A549 (cell line): ENCODE measurements at regions not wholly inside any gene's neighbourhood (a gene's known extent, or its start where the extent isn't known, plus 50 kb on each side); places are given as distances from the start of the nearest gene placed in this dataset.

Source experiments
- ATAC-seq, 2 experiments: fragments of 200-7000 bp in 1 of 2; fragments of >200 bp in 1 of 2; cut with Nextera tagmentation in 1 of 2; cut with Tn5 transposase in 1 of 2; 3 replicates each; pipeline versions ENCODE4 v1.8.0 to v1.9.1; 2018 to 2020; ENCODE audit warnings: mild to moderate bottlenecking in 1 of 2, moderate library complexity in 1 of 2
- CTCF ChIA-PET: fragments of 300-600 bp; sonication (Branson Sonifier 250); formaldehyde crosslinking; extraction: SDS; loops from one replicate; lab custom pipeline; 2021; ENCODE audit warnings: antibody characterized with exemption, inconsistent platforms; lab: Yijun Ruan, JAX
- POLR2A ChIA-PET: fragments of 350-600 bp; formaldehyde crosslinking; extraction: SDS; loops from one replicate; lab custom pipeline; 2021; ENCODE audit warnings: antibody characterized with exemption, inconsistent platforms; lab: Yijun Ruan, JAX
- DNase-seq, 2 experiments: peaks; one replicate each; pipeline versions ENCODE4 v3.0.0 to v3.0.0-alpha.2; 2011 to 2016; ENCODE audit warnings: low read depth in 1 of 2, low spot score in 1 of 2
- FAIRE-seq: peaks from 2 replicates; lab custom pipeline; 2011; peaks lifted over from hg19 to GRCh38; lab: Jason Lieb, UNC
- H3K27ac ChIP-seq, 2 experiments: fragments of >200 bp; sonication (Bioruptor Twin); formaldehyde crosslinking; 3 replicates each; pipeline ENCODE4 v1.5.1; 2016 to 2017
- H3K4me1 ChIP-seq: fragments of >200 bp; sonication (Bioruptor Twin); formaldehyde crosslinking; 3 replicates; pipeline ENCODE4 v1.6.1; 2016
- H3K4me2 ChIP-seq: fragments of >200 bp; sonication (Bioruptor Twin); formaldehyde crosslinking; 3 replicates; pipeline ENCODE4 v1.6.1; 2016
- H3K4me3 ChIP-seq: fragments of >200 bp; sonication (Bioruptor Twin); formaldehyde crosslinking; 3 replicates; pipeline ENCODE4 v1.5.1; 2016
- H3K9me3 ChIP-seq: fragments of >200 bp; sonication (Bioruptor Twin); formaldehyde crosslinking; 3 replicates; pipeline ENCODE4 v1.6.1; 2016
- CBX8 ChIP-seq: fragments of 200-600 bp; sonication (generic); IDR thresholded peaks from 2 replicates; pipeline ENCODE4 v1.6.1; 2016
- CHD2 ChIP-seq: fragments of 150-350 bp; IDR thresholded peaks from 2 replicates; pipeline ENCODE4 v1.6.1; 2014; ENCODE audit warnings: low read length; ENCODE audit not compliant: partially characterized antibody
- CHD4 ChIP-seq: fragments of 200-600 bp; sonication (generic); IDR thresholded peaks from 2 replicates; pipeline ENCODE4 v1.6.1; 2016; ENCODE audit warnings: antibody characterized with exemption, mild to moderate bottlenecking, borderline replicate concordance
- CTCF ChIP-seq: fragments of >200 bp; sonication (Bioruptor Twin); formaldehyde crosslinking; IDR thresholded peaks from 3 replicates; pipeline ENCODE4 v1.5.1; 2016
- EHMT2 ChIP-seq: fragments of 200-600 bp; sonication (generic); IDR thresholded peaks from 2 replicates; pipeline ENCODE4 v1.6.1; 2016; ENCODE audit warnings: antibody characterized with exemption, low read depth, mild to moderate bottlenecking, moderate library complexity
- ELK1 ChIP-seq: fragments of 150-350 bp; IDR thresholded peaks from 2 replicates; pipeline ENCODE4 v1.6.1; 2014; ENCODE audit warnings: low read depth, mild to moderate bottlenecking, low read length
- FOSB ChIP-seq: fragments of 250-450 bp; sonication (Bioruptor Pico); IDR thresholded peaks from 2 replicates; pipeline ENCODE4 v1.5.0; 2020; ENCODE audit warnings: mild to moderate bottlenecking, moderate library complexity
- FOXS1 ChIP-seq: fragments of 250-450 bp; sonication (Bioruptor Pico); IDR thresholded peaks from 2 replicates; pipeline ENCODE4 v1.5.0; 2020; ENCODE audit warnings: mild to moderate bottlenecking, moderate library complexity
- HDAC2 ChIP-seq: fragments of 200-600 bp; sonication (generic); IDR thresholded peaks from 2 replicates; pipeline ENCODE4 v1.6.1; 2016
- HEYL ChIP-seq: fragments of 250-450 bp; sonication (Bioruptor Pico); IDR thresholded peaks from 2 replicates; pipeline ENCODE4 v1.8.0; 2021; ENCODE audit warnings: mild to moderate bottlenecking, moderate library complexity
- HOXA7 ChIP-seq: fragments of 250-450 bp; sonication (Bioruptor Pico); IDR thresholded peaks from 2 replicates; pipeline ENCODE4 v1.5.0; 2020; ENCODE audit warnings: mild to moderate bottlenecking, moderate library complexity
- HOXB13 ChIP-seq: fragments of 250-450 bp; sonication (Bioruptor Pico); IDR thresholded peaks from 2 replicates; pipeline ENCODE4 v1.5.0; 2020; ENCODE audit warnings: low read depth, mild to moderate bottlenecking, moderate library complexity
- HOXB5 ChIP-seq: fragments of 250-450 bp; sonication (Bioruptor Pico); IDR thresholded peaks from 2 replicates; pipeline ENCODE4 v1.5.0; 2020; ENCODE audit warnings: mild to moderate bottlenecking, moderate library complexity
- JUNB ChIP-seq: fragments of >200 bp; sonication (Bioruptor Twin); formaldehyde crosslinking; IDR thresholded peaks from 2 replicates; pipeline ENCODE4 v1.6.1; 2016
- MAFK ChIP-seq: fragments of 450-650 bp; IDR thresholded peaks from 2 replicates; pipeline ENCODE4 v1.6.1; 2014; ENCODE audit not compliant: partially characterized antibody
- MAZ ChIP-seq: fragments of 150-350 bp; IDR thresholded peaks from 2 replicates; pipeline ENCODE4 v1.6.1; 2014; ENCODE audit warnings: antibody characterized with exemption, low read depth, low read length, borderline replicate concordance
- MYC ChIP-seq: IDR thresholded peaks from 2 replicates; pipeline ENCODE4 v1.6.1; 2012; ENCODE audit warnings: mild to moderate bottlenecking, inconsistent platforms, low read length, improper control_type of control experiment, borderline replicate concordance
- NPAS2 ChIP-seq: fragments of 250-450 bp; sonication (Bioruptor Pico); IDR thresholded peaks from 2 replicates; pipeline ENCODE4 v1.8.0; 2022; ENCODE audit warnings: mild to moderate bottlenecking, moderate library complexity, borderline replicate concordance
- POLR2A ChIP-seq: IDR thresholded peaks from 2 replicates; pipeline ENCODE4 v1.6.1; 2012; ENCODE audit warnings: mild to moderate bottlenecking, low read length
- RCOR1 ChIP-seq: fragments of 150-350 bp; IDR thresholded peaks from 2 replicates; pipeline ENCODE4 v1.6.1; 2014; ENCODE audit warnings: antibody characterized with exemption, low read length, low read depth
- SMC3 ChIP-seq: fragments of >200 bp; sonication (Bioruptor Twin); formaldehyde crosslinking; IDR thresholded peaks from 3 replicates; pipeline ENCODE4 v1.6.1; 2018; ENCODE audit warnings: inconsistent platforms
- SREBF2 ChIP-seq: fragments of 450-650 bp; IDR thresholded peaks from 2 replicates; pipeline ENCODE4 v1.6.1; 2014; ENCODE audit warnings: mild to moderate bottlenecking, moderate library complexity
- TP53 ChIP-seq: fragments of 250-450 bp; sonication (Bioruptor Pico); IDR thresholded peaks from 2 replicates; pipeline ENCODE4 v1.5.0; 2021; ENCODE audit warnings: mild to moderate bottlenecking, moderate library complexity
- ZFP36 ChIP-seq: fragments of 450-650 bp; IDR thresholded peaks from 2 replicates; pipeline ENCODE4 v1.6.1; 2014; ENCODE audit warnings: borderline replicate concordance; ENCODE audit not compliant: partially characterized antibody
- ZNF302 ChIP-seq: fragments of 250-450 bp; sonication (Bioruptor Pico); IDR thresholded peaks from 2 replicates; pipeline ENCODE4 v1.9.0; 2021; ENCODE audit warnings: inconsistent platforms, mild to moderate bottlenecking, moderate library complexity
- ZSCAN20 ChIP-seq: fragments of 250-450 bp; sonication (Bioruptor Pico); IDR thresholded peaks from 2 replicates; pipeline ENCODE4 v1.8.0; 2022; ENCODE audit warnings: mild to moderate bottlenecking, moderate library complexity
- WGBS: methylation state at CpG from one replicate; pipeline ENCODE4 v1.1.6; 2017; ENCODE audit errors: missing lambda C conversion rate; 5-methylcytosine and 5-hydroxymethylcytosine counted together
- TF ChIP-seq, protein P1 (sequence below): IDR thresholded peaks from 2 replicates; pipeline ENCODE4 v1.6.1; 2012
- TF ChIP-seq, protein P2 (sequence below): IDR thresholded peaks from 2 replicates; pipeline ENCODE4 v1.6.1; 2012

- H3K4me3 ChIP-seq = no peak overlapping the region
- H3K27ac ChIP-seq = no peak overlapping the region
- no peak overlapping the region for H3K4me2 ChIP-seq
- no peak for DNase-seq
- no peak for TF ChIP-seq FOXS1 (CRISPR knock-in tag)
- TF ChIP-seq HOXA7 (CRISPR knock-in tag) = no peak
- TF ChIP-seq FOSB = no peak
- TF ChIP-seq, protein P1, sequence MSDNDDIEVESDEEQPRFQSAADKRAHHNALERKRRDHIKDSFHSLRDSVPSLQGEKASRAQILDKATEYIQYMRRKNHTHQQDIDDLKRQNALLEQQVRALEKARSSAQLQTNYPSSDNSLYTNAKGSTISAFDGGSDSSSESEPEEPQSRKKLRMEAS = no peak
- TF ChIP-seq ZNF302 (CRISPR knock-in tag) = no peak
- TF ChIP-seq EHMT2 = no peak
- TF ChIP-seq SREBF2 = no peak
- TF ChIP-seq ZFP36 = no peak
- no peak for TF ChIP-seq HEYL (CRISPR knock-in tag)
- TF ChIP-seq HDAC2 = no peak
- TF ChIP-seq CHD2 = no peak
- TF ChIP-seq RCOR1 = no peak
- TF ChIP-seq, protein P2, sequence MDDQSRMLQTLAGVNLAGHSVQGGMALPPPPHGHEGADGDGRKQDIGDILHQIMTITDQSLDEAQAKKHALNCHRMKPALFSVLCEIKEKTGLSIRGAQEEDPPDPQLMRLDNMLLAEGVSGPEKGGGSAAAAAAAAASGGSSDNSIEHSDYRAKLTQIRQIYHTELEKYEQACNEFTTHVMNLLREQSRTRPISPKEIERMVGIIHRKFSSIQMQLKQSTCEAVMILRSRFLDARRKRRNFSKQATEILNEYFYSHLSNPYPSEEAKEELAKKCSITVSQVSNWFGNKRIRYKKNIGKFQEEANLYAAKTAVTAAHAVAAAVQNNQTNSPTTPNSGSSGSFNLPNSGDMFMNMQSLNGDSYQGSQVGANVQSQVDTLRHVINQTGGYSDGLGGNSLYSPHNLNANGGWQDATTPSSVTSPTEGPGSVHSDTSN = no peak
- no peak for TF ChIP-seq CTCF
- no peak for TF ChIP-seq MAFK
- no peak for TF ChIP-seq ZSCAN20 (CRISPR knock-in tag)
- no peak for TF ChIP-seq HOXB13 (CRISPR knock-in tag)
- CTCF ChIA-PET = no interaction called here
- no peaks in the 10 kb centered on the region for H3K9me3 ChIP-seq
- FAIRE-seq = no peak
- POLR2A ChIA-PET = no interaction called here
- no peak for ATAC-seq
- H3K4me1 ChIP-seq = no peaks in the 10 kb centered on the region
- WGBS = 6% methylated on average over 1 of the region's 1 CpG
Observed at GRCh38 chr1:60762911-60763310, 319.4 kb upstream of the NFIA start.

- Histone ChIP-seq H3K4me3 (no peak overlapping the region), H3K9me3 (no peaks in the 10 kb centered on the region), H3K4me2 (no peak overlapping the region), H3K27ac (no peak overlapping the region), H3K4me1 (no peaks in the 10 kb centered on the region)
- ATAC-seq = no peak
- CTCF ChIA-PET = no interaction called here
- DNase-seq = no peak
- no peak for FAIRE-seq
- 0% methylated on average over 1 of the region's 1 CpG for WGBS
- POLR2A ChIA-PET = no interaction called here
- TF ChIP-seq HDAC2 (no peak), MAZ (no peak), POLR2A (no peak), JUNB (no peak), HOXA7 (CRISPR knock-in tag) (no peak), CTCF (no peak), CHD4 (no peak), RCOR1 (no peak), MAFK (no peak), ELK1 (no peak), CBX8 (no peak), HOXB5 (CRISPR knock-in tag) (no peak), FOXS1 (CRISPR knock-in tag) (no peak), SMC3 (no peak), NPAS2 (CRISPR knock-in tag) (no peak), MYC (no peak), TP53 (no peak), EHMT2 (no peak)
- TF ChIP-seq, protein P2 = no peak
Observed at GRCh38 chr1:60762176-60762575, 320.2 kb upstream of the NFIA start.
